Astrocyte of the cerebellum (primary cell): ENCODE measurements at regions not wholly inside any gene's neighbourhood (a gene's known extent, or its start where the extent isn't known, plus 50 kb on each side); places are given as distances from the start of the nearest gene placed in this dataset.

Experiments used
- DNase-seq: peaks from one replicate; pipeline ENCODE4 v3.0.0-alpha.2; 2011; ENCODE audit warnings: low read depth
- H3K4me3 ChIP-seq: 2 replicates; pipeline ENCODE4 v1.5.1; 2011; ENCODE audit warnings: mild to moderate bottlenecking, low read depth, low read length, moderate library complexity
- CTCF ChIP-seq: IDR thresholded peaks from 2 replicates; pipeline ENCODE4 v1.5.1; 2012; ENCODE audit warnings: low read length, low read depth, moderate library complexity, mild to moderate bottlenecking; ENCODE audit errors: missing control alignments
- in situ Hi-C: cut with HindIII; loops from 2 replicates; pipeline ENCODE4 v1.10.0; 2017; ENCODE audit warnings: low sequenced_read_pairs

DNA sequence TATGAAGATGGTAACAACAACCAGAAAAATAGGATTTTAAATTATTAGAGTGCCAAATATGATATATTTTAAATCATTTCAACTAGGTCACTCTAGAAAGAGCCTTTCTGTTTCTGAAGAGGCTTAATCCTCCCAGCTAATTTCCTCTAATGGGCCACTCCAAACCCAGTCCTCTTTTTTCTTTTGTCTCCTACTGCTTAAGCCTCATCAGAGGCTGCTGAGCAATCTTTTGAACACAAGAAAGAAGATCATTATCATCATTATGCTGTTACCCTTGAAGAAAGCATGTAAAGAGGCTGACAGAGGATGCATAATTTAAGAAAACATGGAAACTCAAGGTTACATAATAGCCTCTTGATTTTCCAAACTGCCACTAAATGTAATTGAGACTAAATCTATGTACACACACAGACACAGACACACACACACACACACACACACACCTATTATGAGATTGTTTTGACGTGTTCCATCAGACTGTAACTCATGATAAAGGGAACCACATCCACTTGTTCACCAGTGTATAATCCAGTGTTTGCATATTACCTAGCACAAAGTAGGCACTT lies 519.6 kb downstream of the METTL15 start:
- no peak for TF ChIP-seq CTCF
- in situ Hi-C loops: no loop called here
- DNase-seq: no peak
- no peak overlapping the region for H3K4me3 ChIP-seq

DNA sequence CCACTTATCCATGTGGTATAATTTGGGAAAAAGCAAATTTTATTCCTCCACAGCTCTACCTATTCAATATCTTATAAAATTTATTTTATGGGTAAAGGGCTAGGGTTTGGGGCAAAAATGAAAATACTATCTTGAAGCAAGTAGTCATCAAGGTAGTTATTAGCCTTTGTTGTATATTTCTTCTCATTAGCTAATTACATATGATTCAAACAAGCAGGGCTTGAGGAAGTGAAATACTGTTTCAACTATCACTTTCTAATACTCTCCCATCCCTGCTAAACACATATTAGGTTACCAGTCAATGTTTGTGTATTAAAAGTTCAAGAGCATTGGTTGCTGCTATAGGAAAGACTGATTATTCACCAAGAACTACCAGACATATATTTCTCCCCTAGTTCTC lies 517.3 kb downstream of the METTL15 start:
- no peak for TF ChIP-seq CTCF
- in situ Hi-C loops: no loop called here
- DNase-seq: no peak

DNA sequence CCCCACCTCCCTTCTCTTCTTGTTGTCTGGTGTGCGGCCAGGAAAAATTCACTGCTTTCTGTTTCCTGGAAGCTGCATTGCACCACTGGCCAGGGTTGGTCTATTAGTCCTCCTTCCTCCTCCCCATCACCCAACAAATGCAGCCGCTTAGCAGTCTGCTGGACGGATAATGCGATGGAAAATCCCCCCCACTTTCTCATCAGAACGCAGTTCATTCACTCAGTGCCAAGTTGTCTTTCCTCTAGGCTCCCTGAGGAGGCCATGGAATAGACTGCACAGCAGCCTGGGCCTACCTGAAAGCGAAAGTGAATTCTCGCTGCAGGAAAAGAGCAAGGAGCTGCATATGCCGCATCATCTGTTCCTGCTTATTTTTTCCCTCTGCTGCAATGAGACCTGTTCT lies 513.6 kb downstream of the METTL15 start:
- DNase-seq: peak; percentile 39
- TF ChIP-seq CTCF: no peak
- peak overlapping the region; percentile 19 for H3K4me3 ChIP-seq
- in situ Hi-C loops: no loop called here

More for the DNA sequence above, 517.3 kb downstream of the METTL15 start:
- H3K4me3 ChIP-seq: no peak overlapping the region

DNA sequence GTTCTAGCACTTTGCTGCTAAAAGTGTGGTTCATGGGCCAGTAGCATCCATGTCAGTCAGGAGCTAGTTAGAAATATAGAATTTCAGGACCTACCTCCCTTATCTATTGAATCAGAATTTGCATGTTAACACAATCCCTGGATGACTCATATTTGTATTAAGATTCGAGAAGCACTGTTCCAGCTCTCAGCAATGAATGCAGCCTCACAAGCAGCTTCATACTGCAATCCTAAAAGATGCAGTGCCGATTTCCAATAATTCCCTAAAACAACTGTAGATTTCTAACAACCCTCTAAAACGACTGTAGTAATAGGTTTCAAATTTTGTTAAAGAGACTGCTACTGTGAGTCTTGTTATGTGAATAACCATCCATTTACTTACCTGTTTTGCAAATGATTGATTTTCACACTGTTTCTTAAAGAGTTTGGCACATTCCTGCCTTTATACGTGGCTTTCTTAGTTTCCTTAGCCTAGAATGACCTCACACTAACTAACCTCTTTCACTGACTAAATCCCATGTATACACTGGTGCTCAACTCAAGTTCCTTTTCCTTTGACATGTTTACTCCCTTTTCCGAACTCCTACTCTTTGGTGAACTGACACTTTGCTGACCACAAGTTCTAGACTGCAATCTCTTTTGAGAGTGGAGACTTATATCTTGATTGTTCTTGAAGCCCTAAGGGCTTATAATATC lies 511.8 kb downstream of the METTL15 start:
- peak; percentile 32 for DNase-seq
- in situ Hi-C loops: no loop called here
- no peak overlapping the region for H3K4me3 ChIP-seq
- TF ChIP-seq CTCF: no peak

GRCh38 chr11:28618416-28618815 lies 510.2 kb downstream of the METTL15 start:
- no peak overlapping the region for H3K4me3 ChIP-seq
- TF ChIP-seq CTCF: no peak
- in situ Hi-C loops: no loop called here
- DNase-seq: no peak

GRCh38 chr11:28616160-28616965 lies 508.2 kb downstream of the METTL15 start:
- H3K4me3 ChIP-seq: no peak overlapping the region
- in situ Hi-C loops: no loop called here
- peak; percentile 56 for DNase-seq
- no peak for TF ChIP-seq CTCF
